ENCODE measurements at regions not wholly inside any gene's neighbourhood (a gene's known extent, or its start where the extent isn't known, plus 50 kb on each side); places are given as distances from the start of the nearest gene placed in this dataset.

DNA sequence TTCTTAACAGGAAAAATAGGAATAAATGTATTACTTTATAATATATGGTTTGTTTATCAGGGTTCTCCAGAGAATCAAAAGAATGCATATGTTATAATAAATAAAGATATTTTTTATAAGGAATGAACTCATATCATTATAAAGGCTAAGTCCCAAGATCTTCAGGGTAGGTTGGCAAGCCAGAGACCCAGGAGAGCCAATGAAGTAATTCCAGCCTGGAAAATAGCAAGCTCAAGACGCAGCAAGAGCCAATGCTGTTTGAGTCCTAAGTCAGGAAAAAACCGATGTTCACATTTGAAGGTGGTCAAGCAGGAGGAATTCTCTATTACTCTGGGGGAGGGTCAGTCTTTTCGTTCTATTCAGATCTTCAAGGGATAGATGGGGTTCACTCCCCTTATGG is 490.0 kb downstream of the PCDH20 start:
- TF ChIP-seq, protein P1, sequence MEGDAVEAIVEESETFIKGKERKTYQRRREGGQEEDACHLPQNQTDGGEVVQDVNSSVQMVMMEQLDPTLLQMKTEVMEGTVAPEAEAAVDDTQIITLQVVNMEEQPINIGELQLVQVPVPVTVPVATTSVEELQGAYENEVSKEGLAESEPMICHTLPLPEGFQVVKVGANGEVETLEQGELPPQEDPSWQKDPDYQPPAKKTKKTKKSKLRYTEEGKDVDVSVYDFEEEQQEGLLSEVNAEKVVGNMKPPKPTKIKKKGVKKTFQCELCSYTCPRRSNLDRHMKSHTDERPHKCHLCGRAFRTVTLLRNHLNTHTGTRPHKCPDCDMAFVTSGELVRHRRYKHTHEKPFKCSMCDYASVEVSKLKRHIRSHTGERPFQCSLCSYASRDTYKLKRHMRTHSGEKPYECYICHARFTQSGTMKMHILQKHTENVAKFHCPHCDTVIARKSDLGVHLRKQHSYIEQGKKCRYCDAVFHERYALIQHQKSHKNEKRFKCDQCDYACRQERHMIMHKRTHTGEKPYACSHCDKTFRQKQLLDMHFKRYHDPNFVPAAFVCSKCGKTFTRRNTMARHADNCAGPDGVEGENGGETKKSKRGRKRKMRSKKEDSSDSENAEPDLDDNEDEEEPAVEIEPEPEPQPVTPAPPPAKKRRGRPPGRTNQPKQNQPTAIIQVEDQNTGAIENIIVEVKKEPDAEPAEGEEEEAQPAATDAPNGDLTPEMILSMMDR (IDR thresholded peaks at IDR 0.05; ENCODE audit: low read depth, low read length, poor library complexity, severe bottlenecking): no peak
- TF ChIP-seq EZH2phosphoT487 (IDR thresholded peaks at IDR 0.05; ENCODE audit: borderline replicate concordance, low read length): no peak

All from DOHH2 (cell line).